PC-9 (cell line): ENCODE measurements at regions not wholly inside any gene's neighbourhood (a gene's known extent, or its start where the extent isn't known, plus 50 kb on each side); places are given as distances from the start of the nearest gene placed in this dataset.

ENCODE experiments used
- BruUV-seq: library from RNA; stranded (reverse); fragments of 400-500 nt; replicated peaks from 2 replicates; lab custom pipeline; 2021; lab: Mats Ljungman, UMichigan
- CTCF ChIA-PET: fragments of 300-600 bp; sonication (Branson Sonifier 250); formaldehyde crosslinking; loops from one replicate; lab custom pipeline; 2022; ENCODE audit warnings: antibody characterized with exemption; lab: Charles Lee
- POLR2A ChIA-PET: fragments of 300-600 bp; sonication (Branson Sonifier 250); formaldehyde crosslinking; loops from one replicate; lab custom pipeline; 2022; ENCODE audit warnings: antibody characterized with exemption; ENCODE audit not compliant: unreplicated experiment; lab: Charles Lee
- DNase-seq, 2 experiments: peaks; one replicate each; pipeline versions ENCODE4 v3.0.0 to v3.0.0-alpha.2; 2015 to 2022; ENCODE audit warnings: mixed read lengths in 1 of 2
- H2AFZ ChIP-seq: fragments of 200-600 bp; sonication (generic); 2 replicates; pipeline ENCODE4 v1.8.1; 2017; ENCODE audit warnings: antibody characterized with exemption
- H3F3A ChIP-seq: fragments of 200-600 bp; sonication (generic); 2 replicates; pipeline ENCODE4 v1.8.1; 2017; ENCODE audit warnings: antibody characterized with exemption, mild to moderate bottlenecking, low read depth; ENCODE audit not compliant: insufficient read depth
- H3K27ac ChIP-seq: fragments of 200-600 bp; sonication (generic); 2 replicates; pipeline ENCODE4 v1.6.1; 2016; ENCODE audit warnings: mixed run types
- H3K27me3 ChIP-seq: fragments of 200-600 bp; sonication (generic); 2 replicates; pipeline ENCODE4 v1.6.1; 2016; ENCODE audit warnings: low read depth, mixed run types; ENCODE audit not compliant: insufficient read depth
- H3K36me3 ChIP-seq: fragments of 200-600 bp; sonication (generic); 2 replicates; pipeline ENCODE4 v1.6.1; 2016; ENCODE audit warnings: low read depth, mixed run types
- H3K4me1 ChIP-seq: fragments of 200-600 bp; sonication (generic); replicated peaks from 2 replicates; pipeline ENCODE4 v1.6.1; 2016; ENCODE audit warnings: mixed run types; ENCODE audit not compliant: insufficient read depth
- H3K4me2 ChIP-seq: fragments of 200-600 bp; sonication (generic); 2 replicates; pipeline ENCODE4 v1.6.1; 2017; ENCODE audit warnings: mixed run types
- H3K4me3 ChIP-seq: fragments of 200-600 bp; sonication (generic); 2 replicates; pipeline ENCODE4 v1.6.1; 2016; ENCODE audit warnings: mixed run types
- H3K79me2 ChIP-seq: fragments of 200-600 bp; sonication (generic); 2 replicates; pipeline ENCODE4 v1.6.1; 2017; ENCODE audit warnings: low read depth, mixed run types
- H3K9me2 ChIP-seq: fragments of 200-600 bp; sonication (generic); 2 replicates; pipeline ENCODE4 v1.8.1; 2017; ENCODE audit warnings: mild to moderate bottlenecking; ENCODE audit not compliant: insufficient read depth
- H3K9me3 ChIP-seq: fragments of 200-600 bp; sonication (generic); 2 replicates; pipeline ENCODE4 v1.8.1; 2016; ENCODE audit warnings: low read depth; ENCODE audit not compliant: insufficient read depth
- H4K20me1 ChIP-seq: fragments of 200-600 bp; sonication (generic); 2 replicates; pipeline ENCODE4 v1.8.1; 2017; ENCODE audit not compliant: insufficient read depth
- CTCF ChIP-seq: fragments of 200-600 bp; sonication (generic); conservative IDR thresholded peaks from 2 replicates; pipeline ENCODE4 v1.6.1; 2017; ENCODE audit warnings: mixed run types, antibody characterized with exemption, mild to moderate bottlenecking, moderate library complexity
- EZH2 ChIP-seq: fragments of 200-600 bp; sonication (generic); IDR thresholded peaks from 2 replicates; pipeline ENCODE4 v1.8.0; 2017; ENCODE audit warnings: antibody characterized with exemption, low read depth
- intact Hi-C: fragments of 100-400 bp; cut with micrococcal nuclease; formaldehyde crosslinking; loops from one replicate; pipeline ENCODE4 v1.10.0; 2022; ENCODE audit not compliant: unreplicated experiment

- no peak overlapping the region for H3K27ac ChIP-seq
- H3F3A ChIP-seq = no peaks in the 10 kb centered on the region
- no peaks in the 10 kb centered on the region for H3K36me3 ChIP-seq
- no TSS peak for BruUV-seq
- ChIA-PET POLR2A (no interaction called here), CTCF (no interaction called here)
- intact Hi-C loops = no loop called here
- H3K4me3 ChIP-seq = no peak overlapping the region
- H2AFZ ChIP-seq = no peak overlapping the region
- H3K27me3 ChIP-seq = no peaks in the 10 kb centered on the region
- H3K9me3 ChIP-seq = no peaks in the 10 kb centered on the region
- H3K79me2 ChIP-seq = no peaks in the 10 kb centered on the region
- TF ChIP-seq EZH2 (no peak), CTCF (no peak)
- H3K9me2 ChIP-seq = no peaks in the 10 kb centered on the region
- no peak for DNase-seq
- no peak overlapping the region for H3K4me2 ChIP-seq
- no peaks in the 10 kb centered on the region for H4K20me1 ChIP-seq
- H3K4me1 ChIP-seq = no peaks in the 10 kb centered on the region
These were observed 573.2 kb downstream of the CENPC start for GRCh38 chr4:66972087-66972486.

DNA sequence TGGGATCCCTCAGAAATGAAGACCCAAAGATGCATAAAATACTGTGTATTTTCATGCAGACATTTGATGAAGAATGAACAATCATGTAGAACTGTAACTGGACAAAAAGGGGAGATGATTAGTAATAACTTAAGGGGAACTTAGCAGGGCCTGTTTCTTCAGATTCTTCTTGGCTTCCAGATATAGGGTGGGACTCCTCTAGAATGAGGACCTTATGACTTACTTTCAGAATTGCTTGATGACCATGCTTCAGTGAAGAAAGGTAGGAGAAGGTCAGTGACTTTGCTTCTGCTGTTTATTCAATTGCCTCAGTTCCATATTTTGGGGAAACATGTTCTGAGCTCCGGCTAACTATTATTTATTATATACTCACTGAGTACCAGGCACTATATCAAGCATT is 580.8 kb downstream of the CENPC start:
- Histone ChIP-seq H3K36me3 (no peaks in the 10 kb centered on the region), H3K4me1 (no peaks in the 10 kb centered on the region), H3K27me3 (no peaks in the 10 kb centered on the region), H3K79me2 (no peaks in the 10 kb centered on the region), H3F3A (no peaks in the 10 kb centered on the region), H3K4me2 (no peak overlapping the region), H3K9me3 (no peaks in the 10 kb centered on the region), H2AFZ (no peak overlapping the region), H3K4me3 (no peak overlapping the region), H3K27ac (no peak overlapping the region), H4K20me1 (no peaks in the 10 kb centered on the region), H3K9me2 (no peaks in the 10 kb centered on the region)
- intact Hi-C loops = no loop called here
- no peak for TF ChIP-seq CTCF
- TF ChIP-seq EZH2 = no peak
- DNase-seq = no peak
- POLR2A ChIA-PET = no interaction called here
- CTCF ChIA-PET = no interaction called here
- BruUV-seq = no TSS peak

DNA sequence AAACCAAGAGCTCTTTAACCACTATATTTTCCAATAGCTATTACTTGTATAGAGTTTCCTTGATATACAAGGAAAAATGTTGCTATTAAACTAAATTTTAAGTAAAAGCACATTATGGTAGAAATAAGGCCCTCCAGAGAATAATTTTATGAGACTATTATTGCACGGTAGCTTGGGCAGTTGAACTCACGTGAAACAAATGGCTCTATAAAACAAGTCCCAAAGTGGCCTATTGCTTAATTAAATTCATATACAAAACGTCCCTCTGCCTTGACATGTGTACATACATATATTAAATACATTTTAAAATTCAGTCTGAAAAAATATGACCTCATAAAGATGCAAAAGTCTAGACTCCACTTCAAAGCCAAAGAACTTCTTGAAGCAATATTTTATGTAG is 582.2 kb downstream of the CENPC start:
- no peak overlapping the region for H3K27ac ChIP-seq
- H3K4me2 ChIP-seq = no peak overlapping the region
- H3K9me3 ChIP-seq = no peaks in the 10 kb centered on the region
- no peak overlapping the region for H2AFZ ChIP-seq
- no TSS peak for BruUV-seq
- H3K9me2 ChIP-seq = no peaks in the 10 kb centered on the region
- POLR2A ChIA-PET = no interaction called here
- H4K20me1 ChIP-seq = no peaks in the 10 kb centered on the region
- H3K4me3 ChIP-seq = no peak overlapping the region
- H3K79me2 ChIP-seq = no peaks in the 10 kb centered on the region
- H3K27me3 ChIP-seq = no peaks in the 10 kb centered on the region
- H3F3A ChIP-seq = no peaks in the 10 kb centered on the region
- DNase-seq = no peak
- CTCF ChIA-PET = no interaction called here
- intact Hi-C loops = no loop called here
- TF ChIP-seq EZH2 = no peak
- TF ChIP-seq CTCF = no peak
- H3K4me1 ChIP-seq = no peaks in the 10 kb centered on the region
- no peaks in the 10 kb centered on the region for H3K36me3 ChIP-seq
